Esophagus muscularis mucosa (tissue), 4 donors: ENCODE measurements at regions not wholly inside any gene's neighbourhood (a gene's known extent, or its start where the extent isn't known, plus 50 kb on each side); places are given as distances from the start of the nearest gene placed in this dataset.
"Not testable (repeated sequence)": the region's sequence is repeated elsewhere in the genome, so short reads cannot be mapped to it uniquely, and the experiment has no call there.

Source experiments
- DNase-seq: peaks from one replicate; pipeline ENCODE4 v3.0.0-alpha.2; 2017; ENCODE audit errors: extremely low spot score
- H3K27ac ChIP-seq, 4 donors: fragments of 200-600 bp; sonication (generic); replicated peaks in 1 of 4; 1 replicate in 3 of 4; 2 replicates in 1 of 4; pipeline ENCODE4 v1.5.1; 2016 to 2019; ENCODE audit warnings: mild to moderate bottlenecking in 1 of 4
- H3K27me3 ChIP-seq, 4 donors: fragments of 200-600 bp; sonication (generic); one replicate each; pipeline versions ENCODE4 v1.5.1 to v1.6.0; 2016 to 2019
- H3K36me3 ChIP-seq, 4 donors: fragments of 200-600 bp; sonication (generic); one replicate each; pipeline ENCODE4 v1.5.1; 2016 to 2019
- H3K4me1 ChIP-seq, 4 donors: fragments of 200-600 bp; sonication (generic); one replicate each; pipeline ENCODE4 v1.5.1; 2016 to 2019
- H3K4me3 ChIP-seq, 4 donors: fragments of 200-600 bp; sonication (generic); 1 replicate in 2 of 4; 2 replicates in 2 of 4; pipeline ENCODE4 v1.5.1; 2016 to 2019; ENCODE audit warnings: mild to moderate bottlenecking in 4 of 4, moderate library complexity in 1 of 4
- H3K9me3 ChIP-seq, 4 donors: fragments of 200-600 bp; sonication (generic); 1 replicate in 3 of 4; 2 replicates in 1 of 4; pipeline ENCODE4 v1.5.1; 2016 to 2019
- EP300 ChIP-seq: sonication (generic); formaldehyde crosslinking; IDR thresholded peaks from one replicate; pipeline ENCODE4 v1.6.1; 2017; ENCODE audit warnings: antibody characterized with exemption
- POLR2A ChIP-seq: fragments of 450-650 bp; IDR thresholded peaks from one replicate; pipeline ENCODE4 v1.6.1; 2017; ENCODE audit warnings: antibody characterized with exemption, moderate library complexity, mild to moderate bottlenecking, low read depth
- POLR2AphosphoS5 ChIP-seq, 2 donors: sonication (generic); formaldehyde crosslinking; IDR thresholded peaks; one replicate each; pipeline ENCODE4 v1.6.1; 2017; ENCODE audit warnings: antibody characterized with exemption in 2 of 2
- WGBS: methylation state at CpG from one replicate; pipeline ENCODE4 v1.1.5; 2018; 5-methylcytosine and 5-hydroxymethylcytosine counted together
- intact Hi-C: fragments of 100-400 bp; cut with DNase I; formaldehyde crosslinking; loops from one replicate; pipeline ENCODE4 v1.15.1; 2023
- TF ChIP-seq, protein P1 (sequence below), 3 experiments: fragments of 200-600 bp in 2 of 3; fragments of 450-650 bp in 1 of 3; sonication (generic) in 2 of 3; IDR thresholded peaks; one replicate each; pipeline ENCODE4 v1.5.1; 2017 to 2019; ENCODE audit warnings: antibody characterized with exemption in 3 of 3, mild to moderate bottlenecking in 2 of 3, moderate library complexity in 1 of 3

DNA sequence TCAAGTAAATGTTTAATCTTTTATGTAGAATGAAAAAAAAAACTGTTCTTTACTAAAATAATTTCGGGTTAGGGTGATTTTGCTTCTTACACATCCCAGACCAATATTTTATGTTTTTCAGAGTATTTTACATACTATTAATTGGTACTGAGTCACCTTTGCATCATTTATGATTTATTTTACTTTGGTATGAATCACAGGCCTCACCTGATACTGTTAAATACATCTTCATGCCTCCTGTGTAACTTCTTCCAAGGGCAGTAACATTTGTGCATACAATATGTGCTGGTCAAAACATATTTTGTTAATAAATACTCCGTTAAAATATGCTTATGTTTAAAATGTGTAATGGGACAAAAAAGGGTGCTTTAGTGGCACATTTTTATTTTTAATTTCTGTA is 529.6 kb downstream of the ZNF674 start:
- no peaks in the 10 kb centered on the region for H3K9me3 ChIP-seq
- no peak overlapping the region for H3K27ac ChIP-seq
- no peak for DNase-seq
- no peaks in the 10 kb centered on the region for H3K4me1 ChIP-seq
- no peaks in the 10 kb centered on the region for H3K36me3 ChIP-seq
- no peak overlapping the region for H3K4me3 ChIP-seq
- no peaks in the 10 kb centered on the region for H3K27me3 ChIP-seq
- no peak for TF ChIP-seq POLR2A
- TF ChIP-seq, protein P1, sequence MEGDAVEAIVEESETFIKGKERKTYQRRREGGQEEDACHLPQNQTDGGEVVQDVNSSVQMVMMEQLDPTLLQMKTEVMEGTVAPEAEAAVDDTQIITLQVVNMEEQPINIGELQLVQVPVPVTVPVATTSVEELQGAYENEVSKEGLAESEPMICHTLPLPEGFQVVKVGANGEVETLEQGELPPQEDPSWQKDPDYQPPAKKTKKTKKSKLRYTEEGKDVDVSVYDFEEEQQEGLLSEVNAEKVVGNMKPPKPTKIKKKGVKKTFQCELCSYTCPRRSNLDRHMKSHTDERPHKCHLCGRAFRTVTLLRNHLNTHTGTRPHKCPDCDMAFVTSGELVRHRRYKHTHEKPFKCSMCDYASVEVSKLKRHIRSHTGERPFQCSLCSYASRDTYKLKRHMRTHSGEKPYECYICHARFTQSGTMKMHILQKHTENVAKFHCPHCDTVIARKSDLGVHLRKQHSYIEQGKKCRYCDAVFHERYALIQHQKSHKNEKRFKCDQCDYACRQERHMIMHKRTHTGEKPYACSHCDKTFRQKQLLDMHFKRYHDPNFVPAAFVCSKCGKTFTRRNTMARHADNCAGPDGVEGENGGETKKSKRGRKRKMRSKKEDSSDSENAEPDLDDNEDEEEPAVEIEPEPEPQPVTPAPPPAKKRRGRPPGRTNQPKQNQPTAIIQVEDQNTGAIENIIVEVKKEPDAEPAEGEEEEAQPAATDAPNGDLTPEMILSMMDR (IDR thresholded peaks at IDR 0.05), result no peak
- TF ChIP-seq POLR2AphosphoS5 (IDR thresholded peaks at IDR 0.05), result no peak
- TF ChIP-seq EP300, result no peak
- WGBS, result 65% methylated on average over 2 of the region's 2 CpGs
- intact Hi-C loops, result no loop called here

DNA sequence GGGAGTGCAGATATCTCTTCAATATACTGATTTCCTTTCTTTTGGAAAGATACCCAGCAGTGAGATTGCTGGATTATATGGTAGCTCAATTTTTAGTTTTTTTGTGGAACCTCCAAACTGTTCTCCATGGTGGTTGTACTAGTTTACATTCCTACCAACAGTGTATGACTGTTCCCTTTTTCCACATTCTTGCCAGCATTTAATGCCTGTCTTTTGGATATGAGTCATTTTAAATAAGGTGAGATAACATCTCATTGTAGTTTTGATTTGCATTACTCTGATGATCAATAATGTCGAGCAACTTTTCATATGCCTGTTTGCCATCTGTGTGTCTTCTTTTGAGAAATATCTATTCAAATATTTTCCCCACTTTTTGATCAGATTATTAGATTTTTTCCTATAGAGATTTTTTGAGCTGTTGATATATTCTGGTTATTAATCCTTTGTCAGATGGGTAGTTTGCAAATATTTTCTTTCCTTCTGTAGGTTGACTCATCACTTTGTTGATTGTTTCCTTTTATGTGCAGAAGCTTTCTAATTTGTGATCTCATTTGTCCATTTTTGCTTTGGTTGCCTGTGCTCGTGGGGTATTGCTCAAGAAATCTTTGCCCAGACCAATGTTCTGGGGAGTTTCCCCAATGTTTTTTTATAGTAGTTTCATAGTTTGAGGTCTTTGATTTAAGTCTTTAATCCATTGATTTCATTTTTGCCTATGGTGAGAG is 552.7 kb downstream of the ZNF674 start:
- intact Hi-C loops, result no loop called here
- Histone ChIP-seq H3K36me3 (no peaks in the 10 kb centered on the region), H3K4me3 (no peak overlapping the region), H3K27me3 (peaks cover 0 to 4% (median 0%) of the 10 kb centered on the region in 4 donors), H3K27ac (no peak overlapping the region), H3K4me1 (no peaks in the 10 kb centered on the region), H3K9me3 (peaks cover 0 to 10% (median 0%) of the 10 kb centered on the region in 4 donors)
- TF ChIP-seq, protein P1 (IDR thresholded peaks at IDR 0.05), result no peak
- 57% methylated on average over 2 of the region's 2 CpGs for WGBS
- no peak for DNase-seq

DNA sequence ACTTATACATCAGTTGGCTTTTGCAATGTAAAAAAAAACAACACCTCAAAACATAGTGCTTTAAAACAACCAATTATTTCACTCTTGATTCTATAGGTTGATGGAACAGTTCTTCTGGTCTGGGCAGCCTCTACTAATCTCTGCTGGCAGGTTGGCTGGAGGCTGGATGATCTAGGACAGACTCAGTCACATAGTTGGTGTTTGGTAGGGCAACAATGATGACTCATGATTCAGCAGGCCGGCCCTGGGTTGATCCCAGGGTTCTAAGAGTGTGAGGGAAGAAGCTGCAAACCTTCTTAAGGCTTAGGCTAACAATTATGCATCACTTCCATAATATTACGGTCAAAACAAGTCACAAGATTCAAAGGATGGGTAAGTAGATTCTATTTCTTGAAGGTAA is 558.2 kb downstream of the ZNF674 start:
- no peak for TF ChIP-seq POLR2AphosphoS5 (IDR thresholded peaks at IDR 0.05)
- TF ChIP-seq, protein P1 (IDR thresholded peaks at IDR 0.05), result no peak
- no peak for TF ChIP-seq POLR2A
- no peak for TF ChIP-seq EP300
- H3K9me3 ChIP-seq, result no peaks in the 10 kb centered on the region

DNA sequence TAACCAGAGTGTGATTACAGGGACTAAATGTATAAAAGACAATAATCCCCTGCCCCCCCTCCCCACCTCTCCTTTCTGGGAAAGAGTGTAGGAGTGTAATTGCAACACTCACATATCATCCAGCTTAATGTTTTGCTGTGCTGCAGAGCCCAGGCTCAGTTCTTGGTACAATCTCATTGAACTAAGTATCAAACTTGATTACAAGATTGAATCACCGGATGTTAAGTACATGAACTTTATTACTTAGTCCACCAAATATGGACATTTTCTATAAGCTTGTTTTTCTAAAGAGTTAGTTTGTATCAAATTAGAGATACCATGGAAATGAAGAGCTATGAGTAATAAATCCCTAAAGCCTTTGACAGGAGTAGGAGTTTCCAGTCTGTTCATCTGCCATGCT is 559.1 kb downstream of the ZNF674 start:
- TF ChIP-seq POLR2A, result no peak
- TF ChIP-seq POLR2AphosphoS5 (IDR thresholded peaks at IDR 0.05), result no peak
- TF ChIP-seq EP300, result no peak
- TF ChIP-seq, protein P1 (IDR thresholded peaks at IDR 0.05), result no peak
- intact Hi-C loops, result no loop called here
- no peak overlapping the region for H3K4me3 ChIP-seq
- H3K36me3 ChIP-seq, result no peaks in the 10 kb centered on the region
- H3K4me1 ChIP-seq, result no peaks in the 10 kb centered on the region
- no peaks in the 10 kb centered on the region for H3K9me3 ChIP-seq
- DNase-seq, result no peak
- 86% methylated on average over 1 of the region's 1 CpG for WGBS
- peaks cover 0 to 4% (median 0%) of the 10 kb centered on the region in 4 donors for H3K27me3 ChIP-seq
- no peak overlapping the region for H3K27ac ChIP-seq

More for the DNA sequence above, 558.2 kb downstream of the ZNF674 start:
- no peaks in the 10 kb centered on the region for H3K4me1 ChIP-seq
- no peak overlapping the region for H3K27ac ChIP-seq
- 52% methylated on average over 2 of the region's 2 CpGs for WGBS
- H3K27me3 ChIP-seq, result peaks cover 0 to 4% (median 0%) of the 10 kb centered on the region in 4 donors
- no peak overlapping the region for H3K4me3 ChIP-seq
- H3K36me3 ChIP-seq, result no peaks in the 10 kb centered on the region
- intact Hi-C loops, result no loop called here
- no peak for DNase-seq

DNA sequence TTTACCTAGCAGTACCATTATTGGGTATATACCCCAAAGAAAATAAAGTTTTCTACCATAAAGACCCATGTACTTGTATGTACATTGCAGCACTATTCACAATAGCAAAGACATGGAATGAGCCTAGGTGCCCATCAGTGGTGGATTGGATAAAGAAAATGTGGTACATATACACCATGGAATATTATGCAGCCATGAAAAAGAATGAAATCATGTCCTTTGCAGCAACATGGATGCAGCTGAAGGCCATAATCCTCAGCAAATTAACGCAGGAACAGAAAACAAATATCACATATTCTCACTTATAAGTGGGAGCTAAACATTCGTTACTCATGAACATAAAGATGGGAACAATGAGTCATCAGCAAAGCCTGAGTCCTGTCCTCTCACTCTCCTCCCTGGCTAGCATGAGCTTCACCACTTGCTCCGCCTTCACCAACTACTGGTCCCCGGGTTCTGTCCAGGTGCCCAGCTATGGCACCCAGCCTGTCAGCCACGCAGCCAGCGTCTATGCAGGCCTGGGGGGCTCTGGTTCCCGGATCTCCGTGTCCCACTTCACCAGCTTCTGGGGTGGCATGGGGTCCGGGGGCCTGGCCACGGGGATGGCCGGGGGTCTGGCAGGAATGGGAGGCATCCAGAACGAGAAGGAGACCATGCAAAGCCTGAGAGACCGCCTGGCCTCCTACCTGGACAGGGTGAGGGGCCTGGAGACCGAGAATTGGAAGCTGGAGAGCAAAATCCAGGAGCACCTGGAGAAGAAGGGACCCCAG is 562.1 kb downstream of the ZNF674 start:
- H3K4me1 ChIP-seq, H3K36me3 ChIP-seq, DNase-seq, H3K27me3 ChIP-seq, H3K4me3 ChIP-seq, H3K27ac ChIP-seq, H3K9me3 ChIP-seq, intact Hi-C loops: not testable (repeated sequence)
- WGBS, result 86% methylated on average over 13 of the region's 14 CpGs
